Neural progenitor cell (in vitro differentiated cells): ENCODE measurements at regions not wholly inside any gene's neighbourhood (a gene's known extent, or its start where the extent isn't known, plus 50 kb on each side); places are given as distances from the start of the nearest gene placed in this dataset.

Experiments
- DNase-seq: peaks from one replicate; pipeline ENCODE4 v3.0.0-alpha.2; 2016; ENCODE audit warnings: low spot score
- H2AFZ ChIP-seq: fragments of 200-600 bp; sonication (generic); replicated peaks from 2 replicates; pipeline ENCODE4 v1.6.1; 2016; ENCODE audit warnings: antibody characterized with exemption
- H3F3A ChIP-seq: fragments of 200-600 bp; sonication (generic); 2 replicates; pipeline ENCODE4 v1.6.1; 2016; ENCODE audit warnings: antibody characterized with exemption, low read depth
- H3K27ac ChIP-seq: fragments of 200-600 bp; sonication (generic); 2 replicates; pipeline ENCODE4 v1.5.1; 2016; ENCODE audit warnings: mild to moderate bottlenecking
- H3K27me3 ChIP-seq: fragments of 200-600 bp; sonication (generic); 2 replicates; pipeline ENCODE4 v1.6.1; 2016; ENCODE audit warnings: mild to moderate bottlenecking, moderate library complexity
- H3K36me3 ChIP-seq: fragments of 200-600 bp; sonication (generic); 2 replicates; pipeline ENCODE4 v1.5.1; 2016
- H3K4me1 ChIP-seq: fragments of 200-600 bp; sonication (generic); 2 replicates; pipeline ENCODE4 v1.6.1; 2016; ENCODE audit warnings: mixed run types
- H3K4me2 ChIP-seq: fragments of 200-600 bp; sonication (generic); 2 replicates; pipeline ENCODE4 v1.6.1; 2016
- H3K4me3 ChIP-seq: fragments of 200-600 bp; sonication (generic); 2 replicates; pipeline ENCODE4 v1.5.1; 2016
- H3K79me2 ChIP-seq: fragments of 200-600 bp; sonication (generic); 2 replicates; pipeline ENCODE4 v1.6.1; 2016; ENCODE audit warnings: low read depth
- H3K9ac ChIP-seq: fragments of 200-600 bp; sonication (generic); 2 replicates; pipeline ENCODE4 v1.6.1; 2016
- H3K9me3 ChIP-seq: fragments of 200-600 bp; sonication (generic); 2 replicates; pipeline ENCODE4 v1.5.1; 2016; ENCODE audit warnings: low read depth
- H4K20me1 ChIP-seq: fragments of 200-600 bp; sonication (generic); 2 replicates; pipeline ENCODE4 v1.6.1; 2016; ENCODE audit warnings: low read depth
- H3K27ac Mint-ChIP-seq: 3 replicates; pipeline ENCODE4 v1.8.0; 2021; ENCODE audit warnings: mixed read lengths
- H3K27me3 Mint-ChIP-seq: 2 replicates; pipeline ENCODE4 v1.8.0; 2022; ENCODE audit warnings: low read depth, mild to moderate bottlenecking, inconsistent platforms, moderate library complexity, mixed read lengths; ENCODE audit not compliant: insufficient read depth
- H3K36me3 Mint-ChIP-seq: 3 replicates; pipeline ENCODE4 v1.8.0; 2021; ENCODE audit warnings: mixed read lengths
- H3K4me1 Mint-ChIP-seq: 3 replicates; pipeline ENCODE4 v1.8.0; 2021; ENCODE audit warnings: mixed read lengths
- H3K4me3 Mint-ChIP-seq: 3 replicates; pipeline ENCODE4 v1.8.0; 2021; ENCODE audit warnings: mild to moderate bottlenecking, moderate library complexity, mixed read lengths
- H3K9me3 Mint-ChIP-seq: 3 replicates; pipeline ENCODE4 v1.8.0; 2020; ENCODE audit warnings: mixed read lengths
- CTCF ChIP-seq: fragments of 200-600 bp; sonication (generic); IDR thresholded peaks from 2 replicates; pipeline ENCODE4 v1.5.1; 2017; ENCODE audit warnings: antibody characterized with exemption, mild to moderate bottlenecking
- EZH2 ChIP-seq: fragments of 200-600 bp; sonication (generic); IDR thresholded peaks from 2 replicates; pipeline ENCODE4 v1.6.1; 2017; ENCODE audit warnings: antibody characterized with exemption, mild to moderate bottlenecking, moderate library complexity
- EZH2phosphoT487 ChIP-seq: fragments of 200-600 bp; sonication (generic); IDR thresholded peaks from 2 replicates; pipeline ENCODE4 v1.6.1; 2017; ENCODE audit warnings: antibody characterized with exemption

GRCh38 chr10:78944723-78945312, 123.9 kb upstream of the ZMIZ1 start:
- H3K79me2 ChIP-seq, result no peaks in the 10 kb centered on the region
- Mint-ChIP-seq H3K27ac (no peak overlapping the region), H3K36me3 (peaks cover 2% of the 10 kb centered on the region), H3K4me1 (peaks cover 27% of the 10 kb centered on the region), H3K9me3 (peaks cover 11% of the 10 kb centered on the region), H3K4me3 (no peak overlapping the region), H3K27me3 (peaks cover 27% of the 10 kb centered on the region)
- TF ChIP-seq EZH2phosphoT487 (no peak), CTCF (no peak), EZH2 (no peak)
- H3K36me3 ChIP-seq, result no peaks in the 10 kb centered on the region
- no peaks in the 10 kb centered on the region for H3K27me3 ChIP-seq
- H3F3A ChIP-seq, result no peaks in the 10 kb centered on the region
- H3K4me1 ChIP-seq, result no peaks in the 10 kb centered on the region
- H3K9ac ChIP-seq, result no peak overlapping the region
- H3K27ac ChIP-seq, result no peak overlapping the region
- no peak for DNase-seq
- no peak overlapping the region for H3K4me2 ChIP-seq
- no peaks in the 10 kb centered on the region for H4K20me1 ChIP-seq
- no peak overlapping the region for H3K4me3 ChIP-seq
- H3K9me3 ChIP-seq, result no peaks in the 10 kb centered on the region
- H2AFZ ChIP-seq, result no peak overlapping the region

- Histone ChIP-seq H3K4me1 (no peaks in the 10 kb centered on the region), H3K36me3 (no peaks in the 10 kb centered on the region), H4K20me1 (no peaks in the 10 kb centered on the region), H3F3A (no peaks in the 10 kb centered on the region), H3K9me3 (no peaks in the 10 kb centered on the region), H2AFZ (no peak overlapping the region), H3K27me3 (no peaks in the 10 kb centered on the region), H3K9ac (no peak overlapping the region), H3K79me2 (no peaks in the 10 kb centered on the region), H3K4me3 (no peak overlapping the region), H3K4me2 (no peak overlapping the region), H3K27ac (no peak overlapping the region)
- Mint-ChIP-seq H3K9me3 (peaks cover 11% of the 10 kb centered on the region), H3K4me1 (peaks cover 28% of the 10 kb centered on the region), H3K36me3 (peaks cover 2% of the 10 kb centered on the region), H3K27ac (no peak overlapping the region), H3K27me3 (peaks cover 29% of the 10 kb centered on the region), H3K4me3 (no peak overlapping the region)
- DNase-seq, result no peak
- TF ChIP-seq EZH2 (no peak), CTCF (no peak), EZH2phosphoT487 (no peak)
Observed at GRCh38 chr10:78945838-78946237, 122.9 kb upstream of the ZMIZ1 start.

DNA sequence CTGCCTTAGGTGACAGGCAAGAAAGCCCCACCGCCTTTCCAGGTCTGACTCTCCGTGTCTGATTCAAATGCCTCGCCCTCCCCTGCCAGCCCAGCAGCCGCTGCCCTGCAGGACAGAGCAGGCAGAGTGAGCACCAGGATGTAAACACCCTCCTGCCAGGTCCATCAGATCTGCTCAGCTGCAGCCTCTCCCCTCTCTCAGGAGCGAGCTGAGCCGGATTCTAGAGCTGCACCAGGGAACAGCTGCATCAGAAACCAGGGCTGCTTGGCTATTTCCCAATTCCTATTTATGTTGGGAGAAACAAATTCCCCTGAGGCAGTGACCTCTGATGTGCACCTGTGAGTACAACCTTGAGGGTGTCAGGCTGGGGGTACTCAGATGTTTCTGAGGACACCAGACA, 121.5 kb upstream of the ZMIZ1 start:
- Histone ChIP-seq H3K4me3 (no peak overlapping the region), H3K9ac (no peak overlapping the region), H3K4me2 (no peak overlapping the region), H3K79me2 (no peaks in the 10 kb centered on the region), H3K27ac (no peak overlapping the region), H3K9me3 (no peaks in the 10 kb centered on the region), H4K20me1 (no peaks in the 10 kb centered on the region), H3K4me1 (no peaks in the 10 kb centered on the region), H3F3A (no peaks in the 10 kb centered on the region), H2AFZ (no peak overlapping the region), H3K36me3 (no peaks in the 10 kb centered on the region), H3K27me3 (no peaks in the 10 kb centered on the region)
- H3K4me1 Mint-ChIP-seq, result peaks cover 35% of the 10 kb centered on the region
- no peak for TF ChIP-seq CTCF
- no peak for TF ChIP-seq EZH2
- no peak for TF ChIP-seq EZH2phosphoT487
- H3K36me3 Mint-ChIP-seq, result peaks cover 2% of the 10 kb centered on the region
- no peak overlapping the region for H3K4me3 Mint-ChIP-seq
- H3K27me3 Mint-ChIP-seq, result peaks cover 27% of the 10 kb centered on the region
- H3K9me3 Mint-ChIP-seq, result peaks cover 11% of the 10 kb centered on the region
- H3K27ac Mint-ChIP-seq, result no peak overlapping the region
- DNase-seq, result no peak
